Astrocyte of the spinal cord (primary cell): ENCODE measurements at regions not wholly inside any gene's neighbourhood (a gene's known extent, or its start where the extent isn't known, plus 50 kb on each side); places are given as distances from the start of the nearest gene placed in this dataset.

Experiments
- DNase-seq: peaks from one replicate; pipeline ENCODE4 v3.0.0; 2011; ENCODE audit warnings: low read depth, low spot score
- H3K4me3 ChIP-seq: 2 replicates; pipeline ENCODE4 v1.5.1; 2011; ENCODE audit warnings: low read depth, mild to moderate bottlenecking, low read length, moderate library complexity
- in situ Hi-C: cut with HindIII; loops from 2 replicates; pipeline ENCODE4 v1.10.0; 2017; ENCODE audit warnings: low sequenced_read_pairs
- TF ChIP-seq, protein P1 (sequence below): IDR thresholded peaks from 2 replicates; pipeline ENCODE4 v1.5.1; 2012; ENCODE audit warnings: low read depth, mild to moderate bottlenecking, low read length, inconsistent platforms

DNA sequence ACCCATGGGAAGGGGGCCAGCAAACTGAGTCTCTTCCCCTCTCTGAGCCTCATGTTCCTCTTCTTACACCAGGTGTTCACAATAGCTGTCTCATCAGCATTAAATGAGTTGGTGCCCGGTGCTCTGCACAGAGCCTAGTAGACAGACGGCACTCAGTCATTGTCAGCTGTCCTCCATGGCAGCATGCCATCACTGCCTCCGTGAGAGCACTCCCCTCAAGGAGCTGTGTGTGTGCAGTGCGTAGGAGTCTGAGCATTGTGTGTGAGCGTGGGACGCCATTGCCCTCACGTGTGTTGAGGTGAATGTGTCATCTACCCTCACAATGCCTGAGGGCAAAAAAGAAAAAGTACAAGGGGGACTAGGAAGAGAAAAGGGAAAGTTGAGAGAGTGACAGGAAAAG is 536.5 kb downstream of the CDK5RAP2 start:
- in situ Hi-C loops = no loop called here
- TF ChIP-seq, protein P1, sequence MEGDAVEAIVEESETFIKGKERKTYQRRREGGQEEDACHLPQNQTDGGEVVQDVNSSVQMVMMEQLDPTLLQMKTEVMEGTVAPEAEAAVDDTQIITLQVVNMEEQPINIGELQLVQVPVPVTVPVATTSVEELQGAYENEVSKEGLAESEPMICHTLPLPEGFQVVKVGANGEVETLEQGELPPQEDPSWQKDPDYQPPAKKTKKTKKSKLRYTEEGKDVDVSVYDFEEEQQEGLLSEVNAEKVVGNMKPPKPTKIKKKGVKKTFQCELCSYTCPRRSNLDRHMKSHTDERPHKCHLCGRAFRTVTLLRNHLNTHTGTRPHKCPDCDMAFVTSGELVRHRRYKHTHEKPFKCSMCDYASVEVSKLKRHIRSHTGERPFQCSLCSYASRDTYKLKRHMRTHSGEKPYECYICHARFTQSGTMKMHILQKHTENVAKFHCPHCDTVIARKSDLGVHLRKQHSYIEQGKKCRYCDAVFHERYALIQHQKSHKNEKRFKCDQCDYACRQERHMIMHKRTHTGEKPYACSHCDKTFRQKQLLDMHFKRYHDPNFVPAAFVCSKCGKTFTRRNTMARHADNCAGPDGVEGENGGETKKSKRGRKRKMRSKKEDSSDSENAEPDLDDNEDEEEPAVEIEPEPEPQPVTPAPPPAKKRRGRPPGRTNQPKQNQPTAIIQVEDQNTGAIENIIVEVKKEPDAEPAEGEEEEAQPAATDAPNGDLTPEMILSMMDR = no peak
- no peak overlapping the region for H3K4me3 ChIP-seq
- no peak for DNase-seq

DNA sequence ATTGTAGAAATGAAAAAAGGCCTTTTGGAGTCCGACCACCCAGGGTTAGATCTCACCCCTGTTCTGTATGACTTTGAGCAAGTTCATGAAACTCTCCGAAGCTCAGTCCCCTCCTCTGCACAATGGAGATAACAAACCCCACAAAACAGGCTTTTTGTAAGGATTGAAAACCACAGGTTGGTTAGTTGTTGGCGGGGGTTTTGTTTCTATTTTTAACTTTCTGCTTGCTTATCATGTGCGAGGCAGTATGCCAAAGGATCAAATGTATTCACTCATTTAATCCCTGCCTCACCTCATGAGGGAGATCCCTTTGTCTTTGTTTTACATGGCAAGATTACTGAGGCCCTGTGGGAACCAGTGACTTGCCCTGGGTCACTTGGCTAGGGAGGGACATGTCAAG is 539.1 kb downstream of the CDK5RAP2 start:
- TF ChIP-seq, protein P1 = no peak
- in situ Hi-C loops = no loop called here
- no peak for DNase-seq
- no peak overlapping the region for H3K4me3 ChIP-seq

DNA sequence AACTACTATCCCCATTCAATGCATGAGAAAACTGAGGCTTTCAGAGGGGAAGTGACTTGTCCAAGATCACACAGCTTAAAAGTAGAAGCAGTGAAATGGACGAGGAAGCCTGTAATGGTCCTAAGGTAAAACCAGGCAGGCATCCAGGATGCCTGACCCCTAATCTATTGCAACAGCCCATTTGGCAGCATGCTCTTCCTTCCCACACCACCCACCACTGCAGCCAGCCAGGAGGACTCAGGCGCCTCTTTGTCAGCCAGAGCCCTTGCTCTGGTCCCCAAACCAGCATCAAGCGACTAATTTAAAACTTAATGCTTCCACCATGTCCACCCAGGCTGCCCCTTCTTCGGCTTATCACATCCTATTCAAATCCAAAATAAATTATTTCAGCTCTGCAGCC is 541.6 kb downstream of the CDK5RAP2 start:
- in situ Hi-C loops = no loop called here
- no peak for DNase-seq
- no peak overlapping the region for H3K4me3 ChIP-seq
- TF ChIP-seq, protein P1 = no peak

DNA sequence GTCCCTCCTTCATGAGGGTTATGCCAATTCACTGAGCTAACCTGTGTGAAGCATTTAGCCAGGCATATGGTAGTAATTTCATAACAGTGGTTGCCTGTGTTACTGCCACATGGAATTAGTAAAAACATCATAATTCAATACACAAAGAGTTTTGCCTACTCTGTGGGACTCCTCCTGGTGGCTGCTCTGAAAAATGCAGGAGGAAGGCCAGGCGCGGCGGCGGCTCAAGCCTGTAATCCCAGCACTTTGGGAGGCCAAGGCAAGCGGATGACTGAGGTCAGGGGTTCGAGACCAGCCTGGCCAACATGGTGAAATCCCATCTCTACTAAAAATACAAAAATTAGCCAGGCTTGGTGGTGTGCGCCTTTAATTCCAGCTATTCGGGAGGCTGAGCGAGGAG is 547.3 kb downstream of the CDK5RAP2 start:
- in situ Hi-C loops = no loop called here

DNA sequence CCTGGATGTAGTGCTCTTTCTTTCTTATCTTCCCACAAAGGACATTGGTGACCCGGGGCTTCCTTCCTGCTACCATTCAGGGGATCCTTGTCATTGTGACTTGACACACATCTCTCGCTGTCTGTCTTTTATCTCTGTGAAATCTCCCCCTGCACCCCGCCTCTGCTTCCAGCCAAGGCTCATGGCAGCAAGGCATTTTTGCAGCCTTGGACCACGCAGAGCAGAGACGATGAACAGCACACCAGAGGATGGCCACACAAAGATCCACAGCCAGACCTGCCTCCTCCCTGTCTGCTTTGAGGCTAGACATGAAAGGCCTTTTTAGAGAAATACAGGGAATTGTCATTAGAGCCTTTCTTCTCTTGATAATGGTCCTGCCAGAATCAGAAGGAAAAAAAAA is 549.1 kb downstream of the CDK5RAP2 start:
- in situ Hi-C loops = no loop called here

More for the DNA sequence above, 547.3 kb downstream of the CDK5RAP2 start:
- no peak for DNase-seq
- H3K4me3 ChIP-seq = no peak overlapping the region
- TF ChIP-seq, protein P1 = no peak

DNA sequence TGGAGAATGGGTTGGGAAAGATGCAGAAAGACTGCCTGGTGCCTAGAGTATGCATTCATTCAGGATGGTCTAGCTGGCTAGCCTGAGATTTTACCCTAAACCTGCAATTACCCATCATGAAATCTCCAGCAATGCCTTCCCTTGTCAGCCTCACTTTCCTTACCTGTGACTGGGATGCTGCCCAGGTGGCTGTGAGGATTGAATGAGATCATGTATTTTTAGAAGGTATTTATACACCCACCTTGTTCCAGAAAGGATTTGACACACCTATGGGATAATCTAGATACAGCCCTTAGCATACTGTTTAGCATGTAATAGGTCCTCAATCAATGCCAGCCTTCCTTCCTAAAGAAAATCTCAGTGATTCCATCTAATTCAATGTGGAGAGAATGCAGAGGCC is 561.4 kb downstream of the CDK5RAP2 start:
- H3K4me3 ChIP-seq = no peak overlapping the region
- no peak for DNase-seq
- TF ChIP-seq, protein P1 = no peak
- in situ Hi-C loops = no loop called here

More for the DNA sequence above, 549.1 kb downstream of the CDK5RAP2 start:
- H3K4me3 ChIP-seq = no peak overlapping the region
- no peak for DNase-seq
- TF ChIP-seq, protein P1 = no peak

DNA sequence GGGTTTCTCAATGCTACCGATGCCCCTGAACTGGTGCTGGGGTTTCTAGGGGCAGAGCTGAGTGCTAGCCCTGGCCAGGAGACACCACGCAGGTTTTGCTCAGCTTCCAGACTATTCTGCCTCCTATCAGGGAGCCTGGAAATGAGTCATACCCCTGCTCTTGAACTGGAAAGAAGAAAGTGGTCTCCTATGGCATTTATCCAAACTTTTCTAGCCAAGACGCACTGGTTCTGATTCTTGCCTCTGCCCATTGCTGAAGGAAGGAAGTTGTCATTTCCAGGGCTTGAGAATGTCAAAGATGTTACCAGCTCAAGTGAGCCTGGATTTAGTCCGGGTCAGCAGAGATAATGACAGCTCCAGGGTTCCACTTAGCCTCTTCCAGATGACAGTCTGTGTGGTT is 561.9 kb downstream of the CDK5RAP2 start:
- no peak overlapping the region for H3K4me3 ChIP-seq
- in situ Hi-C loops = no loop called here
- no peak for DNase-seq
- TF ChIP-seq, protein P1 = no peak
